GM18505 (cell line): ENCODE measurements at regions not wholly inside any gene's neighbourhood (a gene's known extent, or its start where the extent isn't known, plus 50 kb on each side); places are given as distances from the start of the nearest gene placed in this dataset.

Source experiments
- ATAC-seq: cut with Tn5 transposase; IDR thresholded peaks from one replicate; pipeline ENCODE4 v1.9.1; 2021; ENCODE audit not compliant: unreplicated experiment
- POLR2A ChIP-seq: IDR thresholded peaks from 4 replicates; pipeline ENCODE4 v1.6.1; 2011; ENCODE audit warnings: borderline replicate concordance; ENCODE audit not compliant: insufficient read depth, insufficient read length; ENCODE audit errors: extremely low read depth

DNA sequence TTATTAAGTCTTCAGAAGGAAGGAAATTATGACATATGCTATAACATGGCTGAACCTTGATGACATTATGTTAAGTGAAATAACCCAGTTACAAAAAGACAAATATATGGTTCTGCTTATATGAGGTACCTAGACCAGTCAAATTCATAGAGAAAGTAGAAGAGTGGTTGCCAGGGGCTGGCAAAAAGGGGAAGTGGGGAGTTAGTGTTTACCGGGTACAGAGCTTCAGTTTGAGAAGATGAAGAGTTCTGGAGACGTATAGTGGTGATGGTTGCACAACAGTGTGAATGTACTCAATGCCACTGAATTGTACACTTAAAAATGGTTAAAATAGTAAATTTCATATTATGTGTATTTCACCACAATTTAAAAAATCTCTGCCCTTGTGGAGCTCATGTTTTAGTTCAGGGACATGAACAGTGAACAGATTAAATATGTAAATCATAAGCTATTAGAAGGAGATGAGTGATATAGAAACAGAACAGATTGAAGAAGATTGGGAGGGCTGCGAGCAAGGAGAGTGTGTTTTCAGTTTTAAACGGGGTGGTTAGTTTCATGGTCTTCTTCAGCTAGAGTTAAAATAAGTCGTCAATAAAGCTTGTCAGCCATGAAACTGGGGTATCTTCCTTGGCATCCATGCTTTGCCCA, 355.2 kb downstream of the KCNRG start:
- TF ChIP-seq POLR2A, result no peak
- peak; percentile 56 for ATAC-seq

DNA sequence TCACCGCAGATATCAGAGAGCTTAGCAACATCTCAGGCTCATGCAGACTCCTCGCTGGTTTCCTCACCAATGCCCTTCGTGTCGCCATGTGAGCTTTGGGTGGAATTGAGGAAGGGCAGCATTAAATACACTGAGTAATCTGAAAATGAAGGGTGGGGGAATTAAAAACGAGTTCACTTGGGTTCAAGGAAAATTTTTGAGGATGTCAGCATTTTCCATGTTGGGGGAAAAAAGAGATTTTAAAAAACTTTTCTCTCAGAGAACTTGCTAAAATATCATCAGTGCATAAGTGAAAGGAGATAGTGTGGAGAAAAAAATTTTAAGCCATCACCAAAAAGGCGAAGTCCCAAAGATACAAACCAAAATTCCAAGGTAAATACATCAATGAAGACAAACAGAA, 359.3 kb downstream of the KCNRG start:
- ATAC-seq, result no peak
- no peak for TF ChIP-seq POLR2A

DNA sequence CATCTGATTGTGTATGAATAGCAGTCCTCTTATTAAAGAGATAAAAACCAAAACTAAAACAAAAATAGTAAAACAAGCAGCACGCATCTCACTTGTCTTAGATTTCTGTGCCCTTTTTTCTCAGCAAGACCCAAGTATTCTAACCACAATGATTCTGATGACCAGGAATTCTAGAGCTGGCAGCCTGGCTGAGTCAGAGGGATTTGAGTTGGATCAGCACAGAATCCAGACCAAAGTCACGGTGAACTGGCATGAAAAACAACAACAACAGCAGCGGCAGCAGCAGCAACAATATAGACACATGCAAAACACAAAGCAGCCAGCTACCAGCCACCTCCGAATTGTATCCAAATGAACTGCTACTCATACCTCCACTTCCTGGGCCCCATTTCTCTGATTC, 360.5 kb downstream of the KCNRG start:
- no peak for TF ChIP-seq POLR2A
- ATAC-seq, result no peak

DNA sequence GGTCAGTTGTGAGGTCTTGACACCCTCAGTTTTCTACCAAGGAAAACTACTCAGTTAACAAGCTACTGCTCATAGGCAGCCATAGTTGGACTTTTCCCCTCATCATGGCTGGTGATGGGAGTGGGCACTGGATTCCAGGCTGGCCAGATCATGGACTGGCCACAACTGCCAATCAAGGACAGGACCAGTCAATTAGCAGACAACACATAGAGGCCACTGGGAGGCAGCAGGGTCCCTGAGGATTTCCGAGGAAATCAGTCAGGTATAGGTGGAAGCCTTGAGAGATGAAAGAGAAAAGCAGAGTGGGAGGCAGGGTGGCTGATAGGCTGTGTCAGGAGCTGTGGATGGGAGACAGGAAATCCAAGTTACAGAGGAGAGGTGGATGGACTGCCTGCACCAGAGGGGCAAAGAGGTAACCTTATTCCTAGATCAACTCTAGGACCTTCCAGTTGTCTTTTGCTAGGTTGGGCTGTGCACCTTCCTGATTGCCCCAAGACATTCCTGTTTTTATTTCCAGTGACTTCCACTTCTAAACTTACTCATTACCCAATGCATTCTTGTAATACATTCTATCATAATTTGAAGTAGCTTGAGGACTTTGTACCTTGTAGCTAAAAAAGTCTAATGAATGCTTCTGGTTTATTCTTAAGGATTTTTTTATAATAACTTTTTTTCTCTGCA, 361.8 kb downstream of the KCNRG start:
- no peak for ATAC-seq
- TF ChIP-seq POLR2A, result no peak

DNA sequence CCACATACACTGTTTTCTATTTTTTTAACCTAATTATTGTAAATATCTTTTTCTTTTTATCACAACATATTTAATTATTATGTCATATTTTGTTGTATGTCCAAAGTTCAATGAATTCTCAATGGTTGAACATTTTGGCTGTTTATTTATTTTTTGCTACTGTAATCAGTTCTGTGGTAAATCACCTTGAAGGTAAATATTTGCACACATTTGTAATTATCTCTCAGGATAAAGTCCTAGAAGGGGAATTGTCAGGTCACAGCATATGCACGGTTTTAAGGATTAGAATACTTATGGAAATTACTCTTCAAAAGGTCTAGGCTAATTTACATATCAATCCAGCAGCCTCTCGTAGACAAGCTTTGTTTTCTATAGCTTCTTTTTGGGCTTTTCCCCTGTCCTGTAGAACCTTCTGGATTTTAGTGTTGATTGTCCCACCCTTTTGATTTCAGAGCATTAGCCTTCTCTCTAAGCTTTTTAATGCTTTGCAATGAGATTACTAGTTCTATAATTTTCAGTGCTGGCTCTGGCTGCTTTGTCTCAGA, 362.6 kb downstream of the KCNRG start:
- no peak for TF ChIP-seq POLR2A
- ATAC-seq, result no peak

DNA sequence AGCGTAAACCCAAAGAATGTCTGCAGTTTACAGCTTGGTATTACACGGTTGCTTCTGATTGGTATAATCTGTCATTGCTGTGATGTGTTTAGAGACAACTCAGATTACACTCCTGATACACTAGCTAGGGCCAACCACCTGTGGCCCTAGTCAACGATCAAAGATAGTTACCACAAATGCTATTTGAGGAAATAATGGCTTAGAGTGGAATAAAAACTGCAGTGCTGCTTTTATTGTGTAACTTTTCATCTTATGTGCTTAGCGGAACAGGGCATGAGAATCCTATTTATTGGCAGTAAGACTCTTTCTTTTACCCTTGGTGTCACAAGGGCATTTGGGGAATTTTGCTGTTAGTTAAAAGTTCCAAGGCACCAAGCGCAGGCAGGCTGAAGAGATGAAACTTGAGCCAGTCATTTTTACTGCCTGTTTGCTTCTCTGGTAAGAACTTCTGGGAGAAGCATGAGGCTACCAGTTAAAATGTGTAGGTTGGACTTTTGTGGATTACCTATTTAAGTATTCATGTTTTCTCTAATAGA, 363.3 kb downstream of the KCNRG start:
- no peak for TF ChIP-seq POLR2A
- ATAC-seq, result no peak

DNA sequence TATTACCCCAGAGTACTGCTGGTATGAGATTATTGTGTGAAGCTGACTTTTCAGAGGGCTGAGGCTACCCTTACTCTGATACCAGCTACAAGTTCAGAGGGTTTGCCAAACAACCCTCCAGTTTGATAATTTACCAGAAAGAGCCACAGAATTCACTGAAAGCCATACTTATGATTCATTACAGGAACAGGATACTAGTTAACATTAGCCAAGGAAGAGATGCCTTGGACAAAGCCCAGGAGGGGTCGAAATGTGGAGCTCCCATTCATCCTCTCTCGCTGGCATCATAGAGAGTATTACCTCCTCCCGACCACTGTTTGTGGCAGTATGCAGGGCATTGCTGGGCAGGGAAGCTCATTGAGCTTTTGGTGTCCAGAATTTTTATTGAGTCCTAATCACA, 364.3 kb downstream of the KCNRG start:
- ATAC-seq, result no peak
- TF ChIP-seq POLR2A, result no peak

DNA sequence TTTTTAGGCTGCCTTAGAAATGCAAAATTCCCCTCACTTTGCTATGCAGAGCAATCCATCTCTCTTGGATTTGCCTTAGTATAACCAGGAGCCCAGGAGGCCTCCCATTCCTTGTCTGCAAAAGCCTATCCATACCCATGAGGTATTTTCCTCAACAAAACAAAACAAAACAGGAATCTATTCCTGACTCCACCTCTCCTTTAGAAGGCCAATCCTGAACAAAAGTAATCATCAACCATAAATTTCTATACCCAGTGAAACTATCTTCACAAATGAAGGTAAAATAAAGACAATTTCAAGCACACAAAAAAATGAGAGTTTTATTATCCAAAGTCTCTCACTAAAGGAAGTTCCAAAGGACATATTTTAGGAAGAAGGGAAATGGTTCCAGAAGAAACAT, 365.7 kb downstream of the KCNRG start:
- no peak for ATAC-seq
- no peak for TF ChIP-seq POLR2A

DNA sequence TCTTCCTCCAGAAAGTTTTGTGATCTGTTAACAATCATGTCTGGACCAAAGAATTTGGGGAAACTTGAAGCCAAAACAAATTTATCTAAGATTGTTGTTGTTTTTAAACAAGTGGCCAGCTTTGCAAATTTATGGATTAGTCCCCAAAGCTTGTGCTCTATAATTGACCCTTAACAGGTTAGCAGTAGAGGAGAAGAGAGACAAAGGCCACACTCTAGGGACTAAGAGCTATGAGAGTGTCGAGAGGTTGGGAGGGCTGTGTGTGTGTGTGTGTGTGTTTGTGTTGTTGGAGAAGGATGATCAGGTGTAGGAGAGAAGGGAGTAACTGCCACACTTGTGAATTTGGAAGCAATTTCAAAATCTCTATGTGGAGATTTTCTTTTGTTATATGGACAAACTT, 367.3 kb downstream of the KCNRG start:
- ATAC-seq, result no peak
- no peak for TF ChIP-seq POLR2A

DNA sequence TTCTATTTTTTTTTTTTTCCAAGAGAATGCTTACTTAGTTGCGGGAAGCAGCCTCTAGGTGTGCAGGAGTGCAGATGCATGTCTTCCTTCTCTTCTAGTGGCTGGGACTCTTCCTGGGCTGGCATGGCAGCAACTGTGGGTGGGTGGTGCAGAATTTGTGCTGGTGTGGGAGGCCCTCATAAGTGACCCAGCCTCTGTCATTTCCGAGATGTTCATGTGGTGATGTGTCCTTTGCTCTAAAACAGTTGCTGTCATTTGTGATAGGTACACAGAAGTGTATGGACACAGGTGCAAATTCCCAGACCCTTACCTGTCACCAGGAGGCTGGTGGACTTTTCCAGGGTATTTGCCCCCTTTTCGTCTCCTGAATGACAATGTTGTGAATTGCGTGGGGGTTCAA, 367.7 kb downstream of the KCNRG start:
- no peak for TF ChIP-seq POLR2A
- ATAC-seq, result no peak

DNA sequence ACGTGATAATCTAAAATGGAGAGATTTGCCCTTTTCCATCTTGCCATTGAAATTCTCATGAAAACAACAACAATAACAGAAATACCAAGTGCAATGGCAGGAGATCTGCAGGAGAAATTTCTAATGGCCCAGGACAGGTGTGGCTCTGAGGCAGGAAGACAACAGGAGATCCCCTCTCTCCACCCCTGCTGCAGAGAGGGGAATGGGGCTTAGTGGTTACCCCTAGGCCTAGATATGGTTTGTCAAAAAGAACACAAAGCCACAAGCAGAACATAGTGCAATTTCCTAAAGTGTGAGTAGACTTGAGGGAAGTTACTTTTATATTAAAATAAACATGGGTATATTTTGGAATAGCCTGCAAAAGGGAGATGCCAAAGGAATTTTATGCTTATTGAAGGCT, 369.5 kb downstream of the KCNRG start:
- no peak for TF ChIP-seq POLR2A
- ATAC-seq, result no peak

DNA sequence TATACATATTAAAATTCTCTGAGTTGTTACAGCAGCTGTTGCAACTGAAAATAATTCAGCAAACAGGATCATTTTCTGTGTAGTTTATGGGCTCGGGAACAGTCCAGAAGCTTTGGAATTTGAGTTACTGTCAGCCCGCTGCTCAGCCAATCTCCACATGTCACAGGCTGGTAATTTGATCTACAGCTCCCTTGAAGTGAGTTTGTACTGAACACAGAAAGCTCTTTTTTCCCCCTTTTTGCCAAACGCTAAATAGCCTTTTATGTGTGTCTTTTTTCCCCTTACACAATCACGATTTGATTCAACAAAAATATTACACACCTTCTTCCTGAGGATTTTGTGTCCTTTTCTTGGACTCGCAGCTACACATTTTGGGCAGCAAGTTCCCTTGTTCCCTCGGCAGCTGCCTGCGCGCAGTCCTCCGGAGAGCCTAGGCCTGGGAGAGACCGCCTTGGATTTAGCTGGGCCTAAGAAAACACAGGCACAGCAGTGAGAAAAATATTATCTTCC, 371.4 kb downstream of the KCNRG start:
- no peak for TF ChIP-seq POLR2A
- ATAC-seq, result no peak

DNA sequence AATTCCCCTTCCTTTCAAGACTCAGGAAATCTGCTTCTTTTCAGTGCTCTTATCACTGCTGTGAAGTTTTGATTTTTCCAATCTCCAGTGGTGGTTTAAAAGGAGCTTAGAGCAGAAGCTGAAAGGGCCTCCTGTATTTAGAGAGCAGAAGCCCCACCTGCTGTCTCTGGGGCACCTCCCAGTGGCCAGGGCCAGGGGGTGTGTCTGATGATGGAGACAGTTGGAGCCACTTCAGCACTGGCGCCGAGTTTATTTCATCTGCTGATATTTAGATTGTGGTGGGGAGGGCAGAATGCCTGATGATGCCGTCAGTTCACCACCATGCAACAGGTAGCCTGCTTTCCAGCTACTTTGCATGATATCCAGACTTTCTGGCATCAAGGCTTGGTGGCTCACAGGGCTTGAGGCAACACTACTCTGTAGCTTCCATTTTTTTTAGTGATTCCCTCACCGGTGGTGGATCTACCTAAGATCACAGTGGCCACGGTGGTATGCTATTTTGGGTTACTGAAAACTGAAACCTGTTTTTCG, 371.9 kb downstream of the KCNRG start:
- ATAC-seq, result no peak
- no peak for TF ChIP-seq POLR2A

DNA sequence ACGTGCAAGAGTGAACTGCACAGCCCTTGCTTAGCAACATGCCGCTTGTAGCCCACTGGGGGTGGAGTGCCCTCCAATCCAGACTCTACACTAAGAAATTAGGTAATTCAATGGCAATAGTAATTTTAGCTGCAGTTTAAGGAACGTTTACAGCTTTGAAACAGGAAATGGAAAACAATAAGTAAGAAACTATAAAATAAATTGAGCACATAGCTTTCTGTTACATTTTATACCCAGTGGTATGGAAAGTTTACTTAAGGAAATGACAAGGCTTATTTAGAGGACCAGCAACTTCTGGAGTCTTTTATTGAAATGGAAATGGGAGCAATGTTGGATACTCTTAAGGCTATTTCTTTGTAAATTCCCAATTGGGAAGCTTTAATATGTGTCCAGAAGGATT, 373.2 kb downstream of the KCNRG start:
- no peak for ATAC-seq

More for the DNA sequence above, 373.2 kb downstream of the KCNRG start:
- no peak for TF ChIP-seq POLR2A
